B cell (primary cell): ENCODE measurements at regions not wholly inside any gene's neighbourhood (a gene's known extent, or its start where the extent isn't known, plus 50 kb on each side); places are given as distances from the start of the nearest gene placed in this dataset.

Experiments
- ATAC-seq: fragments of 200-7000 bp; cut with Tn5 transposase; one replicate; pipeline ENCODE4 v1.10.0; 2021; ENCODE audit warnings: low read depth, mild to moderate bottlenecking, moderate number of reproducible peaks, moderate library complexity
- CTCF ChIA-PET: fragments of 350-600 bp; sonication (Branson Sonifier 250); formaldehyde crosslinking; loops from one replicate; lab custom pipeline; 2021; ENCODE audit warnings: antibody characterized with exemption, inconsistent platforms; lab: Charles Lee
- POLR2A ChIA-PET: fragments of 350-600 bp; sonication (Branson Sonifier 250); formaldehyde crosslinking; loops from one replicate; lab custom pipeline; 2021; ENCODE audit warnings: antibody characterized with exemption; lab: Charles Lee
- DNase-seq: peaks from one replicate; pipeline ENCODE4 v3.0.0; 2013
- H2AFZ ChIP-seq: 2 replicates; pipeline ENCODE4 v1.6.1; 2012; ENCODE audit warnings: mild to moderate bottlenecking, low read depth, low read length; ENCODE audit not compliant: insufficient read depth, poor library complexity, severe bottlenecking
- H3K27ac ChIP-seq, 2 donors: 1 replicate in 1 of 2; 2 replicates in 1 of 2; pipeline ENCODE4 v1.5.1; 2012 to 2013; ENCODE audit warnings: low read length in 2 of 2, mild to moderate bottlenecking in 2 of 2, moderate library complexity in 1 of 2
- H3K27me3 ChIP-seq, 4 experiments: fragments of 200-600 bp in 1 of 4; sonication (generic) in 1 of 4; replicated peaks in 1 of 4; 1 replicate in 2 of 4; 2 replicates in 2 of 4; pipeline versions ENCODE4 v1.6.1 to v1.7.0; 2013 to 2016; ENCODE audit warnings: low read length in 3 of 4, mild to moderate bottlenecking in 2 of 4, mixed read lengths in 1 of 4, moderate library complexity in 1 of 4; ENCODE audit not compliant: insufficient read depth in 4 of 4, control insufficient read depth in 3 of 4; ENCODE audit errors: control extremely low read depth in 1 of 4
- H3K36me3 ChIP-seq, 2 experiments: replicated peaks in 1 of 2; 1 replicate in 1 of 2; 2 replicates in 1 of 2; pipeline versions ENCODE4 v1.6.1 to v1.7.1; 2013; ENCODE audit warnings: low read length in 1 of 2; ENCODE audit not compliant: insufficient read depth in 2 of 2, control insufficient read depth in 1 of 2; ENCODE audit errors: control extremely low read depth in 1 of 2, extremely low read depth in 1 of 2
- H3K4me1 ChIP-seq, 2 donors: fragments of 200-600 bp in 1 of 2; sonication (generic) in 1 of 2; 1 replicate in 1 of 2; 2 replicates in 1 of 2; pipeline versions ENCODE4 v1.5.1 to v1.6.1; 2013 to 2017; ENCODE audit warnings: low read length in 2 of 2; ENCODE audit not compliant: control insufficient read depth in 2 of 2, insufficient read depth in 2 of 2
- H3K4me2 ChIP-seq: replicated peaks from 2 replicates; pipeline ENCODE3; 2012; ENCODE audit warnings: mild to moderate bottlenecking, low read depth, low read length; ENCODE audit not compliant: poor library complexity, severe bottlenecking
- H3K4me3 ChIP-seq, 5 experiments: fragments of 200-600 bp in 1 of 5; sonication (generic) in 1 of 5; 1 replicate in 3 of 5; 2 replicates in 2 of 5; pipeline versions ENCODE4 v1.5.1 to v1.7.0; 2011 to 2016; ENCODE audit warnings: low read length in 4 of 5, mild to moderate bottlenecking in 4 of 5, low read depth in 2 of 5, control low read depth in 1 of 5, moderate library complexity in 1 of 5; ENCODE audit not compliant: insufficient read depth in 1 of 5; ENCODE audit errors: control extremely low read depth in 1 of 5, extremely low read depth in 1 of 5
- H3K79me2 ChIP-seq: fragments of 200-600 bp; sonication (generic); one replicate; pipeline ENCODE4 v1.6.0; 2016; ENCODE audit warnings: low read length; ENCODE audit not compliant: control insufficient read depth, insufficient read depth
- H3K9ac ChIP-seq: fragments of 200-600 bp; sonication (generic); 2 replicates; pipeline ENCODE4 v1.6.1; 2017; ENCODE audit warnings: mild to moderate bottlenecking, low read length, moderate library complexity
- H3K9me3 ChIP-seq, 3 donors: one replicate each; pipeline versions ENCODE4 v1.6.1 to v1.7.1; 2013; ENCODE audit warnings: low read length in 2 of 3; ENCODE audit not compliant: control insufficient read depth in 2 of 3, insufficient read depth in 1 of 3; ENCODE audit errors: control extremely low read depth in 1 of 3
- H4K20me1 ChIP-seq: 2 replicates; pipeline ENCODE4 v1.6.0; 2012; ENCODE audit warnings: mild to moderate bottlenecking, low read length; ENCODE audit not compliant: insufficient read depth, control insufficient read depth, poor library complexity, severe bottlenecking
- H3K27ac Mint-ChIP-seq: one replicate; pipeline ENCODE4 v1.8.0; 2021; ENCODE audit warnings: mixed read lengths
- H3K27me3 Mint-ChIP-seq: one replicate; pipeline ENCODE4 v1.8.0; 2021; ENCODE audit warnings: mixed read lengths
- H3K4me1 Mint-ChIP-seq: one replicate; pipeline ENCODE4 v1.8.0; 2021; ENCODE audit warnings: mixed read lengths
- H3K4me3 Mint-ChIP-seq: one replicate; pipeline ENCODE4 v1.8.0; 2021; ENCODE audit warnings: mixed read lengths
- H3K9me3 Mint-ChIP-seq: one replicate; pipeline ENCODE4 v1.8.0; 2022; ENCODE audit warnings: mixed read lengths; ENCODE audit not compliant: insufficient read depth
- CTCF ChIP-seq: fragments of 200-600 bp; IDR thresholded peaks from one replicate; pipeline ENCODE4 v1.8.0; 2022; ENCODE audit warnings: antibody characterized with exemption, mild to moderate bottlenecking
- EZH2 ChIP-seq: IDR thresholded peaks from 2 replicates; pipeline ENCODE4 v1.6.1; 2012; ENCODE audit warnings: borderline replicate concordance, low read depth, mild to moderate bottlenecking, moderate library complexity, low read length; ENCODE audit not compliant: insufficient read depth, poor library complexity, severe bottlenecking
- WGBS: methylation state at CpG from one replicate; pipeline ENCODE4 v1.1.5; 2013; ENCODE audit warnings: missing lambda C conversion rate; ENCODE audit not compliant: insufficient coverage; 5-methylcytosine and 5-hydroxymethylcytosine counted together
- intact Hi-C: fragments of 100-400 bp; cut with micrococcal nuclease; formaldehyde crosslinking; loops from one replicate; pipeline ENCODE4 v1.10.0; 2022

GRCh38 chrX:10926891-10927290 is 184.2 kb upstream of the HCCS start:
- no peak for TF ChIP-seq CTCF
- no peak for TF ChIP-seq EZH2
- WGBS = no CpG with 5 or more reads among the region's 1 CpG
- no peaks in the 10 kb centered on the region for H4K20me1 ChIP-seq
- no peak overlapping the region for H3K4me2 ChIP-seq
- no peaks in the 10 kb centered on the region for H3K9me3 ChIP-seq
- Mint-ChIP-seq H3K4me1 (no peaks in the 10 kb centered on the region), H3K4me3 (no peak overlapping the region), H3K9me3 (no peaks in the 10 kb centered on the region), H3K27ac (no peak overlapping the region), H3K27me3 (no peaks in the 10 kb centered on the region)
- no peaks in the 10 kb centered on the region for H3K79me2 ChIP-seq
- DNase-seq = no peak
- ChIA-PET CTCF (no interaction called here), POLR2A (no interaction called here)
- H2AFZ ChIP-seq = no peak overlapping the region
- no peak overlapping the region for H3K4me3 ChIP-seq
- intact Hi-C loops = no loop called here
- no peak overlapping the region for H3K27ac ChIP-seq
- H3K9ac ChIP-seq = no peak overlapping the region
- no peaks in the 10 kb centered on the region for H3K4me1 ChIP-seq
- no peaks in the 10 kb centered on the region for H3K27me3 ChIP-seq
- no peak for ATAC-seq
- no peaks in the 10 kb centered on the region for H3K36me3 ChIP-seq

DNA sequence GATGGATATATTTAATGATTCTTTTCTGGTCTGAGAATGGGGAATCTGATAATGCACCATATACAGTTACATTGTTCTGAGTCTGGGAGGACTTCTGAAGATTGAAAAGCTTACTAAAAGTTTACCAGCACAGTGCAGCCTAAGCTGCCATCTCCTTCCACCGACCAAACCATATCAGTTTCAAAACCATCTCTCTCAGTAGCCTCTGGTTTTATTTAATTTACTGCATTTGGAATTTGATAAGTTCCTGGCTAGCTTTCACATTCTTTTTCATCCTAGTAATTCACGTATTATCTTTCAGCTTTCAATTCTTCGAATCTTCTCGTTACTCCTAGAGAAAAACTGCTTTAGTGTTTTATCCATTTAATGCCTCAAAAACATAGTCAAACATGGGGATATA is 181.4 kb upstream of the HCCS start:
- H3K9ac ChIP-seq = no peak overlapping the region
- H3K27me3 Mint-ChIP-seq = no peaks in the 10 kb centered on the region
- H3K27ac ChIP-seq = no peak overlapping the region
- no peaks in the 10 kb centered on the region for H3K9me3 ChIP-seq
- TF ChIP-seq EZH2 = no peak
- H3K4me3 ChIP-seq = no peak overlapping the region
- H3K27me3 ChIP-seq = no peaks in the 10 kb centered on the region
- intact Hi-C loops = no loop called here
- ATAC-seq (no peak), DNase-seq (no peak)
- ChIA-PET CTCF (no interaction called here), POLR2A (no interaction called here)
- no peak overlapping the region for H3K27ac Mint-ChIP-seq
- no peaks in the 10 kb centered on the region for H4K20me1 ChIP-seq
- no peaks in the 10 kb centered on the region for H3K79me2 ChIP-seq
- no peak overlapping the region for H3K4me2 ChIP-seq
- H3K9me3 Mint-ChIP-seq = no peaks in the 10 kb centered on the region
- no peaks in the 10 kb centered on the region for H3K4me1 ChIP-seq
- no peak overlapping the region for H3K4me3 Mint-ChIP-seq
- H2AFZ ChIP-seq = no peak overlapping the region
- H3K4me1 Mint-ChIP-seq = no peaks in the 10 kb centered on the region
- WGBS = no CpG with 5 or more reads among the region's 4 CpGs
- H3K36me3 ChIP-seq = no peaks in the 10 kb centered on the region
